A549 (cell line): ENCODE measurements at regions not wholly inside any gene's neighbourhood (a gene's known extent, or its start where the extent isn't known, plus 50 kb on each side); places are given as distances from the start of the nearest gene placed in this dataset.

Experiments used
- ATAC-seq, 2 experiments: fragments of 200-7000 bp in 1 of 2; fragments of >200 bp in 1 of 2; cut with Nextera tagmentation in 1 of 2; cut with Tn5 transposase in 1 of 2; 3 replicates each; pipeline versions ENCODE4 v1.8.0 to v1.9.1; 2018 to 2020; ENCODE audit warnings: mild to moderate bottlenecking in 1 of 2, moderate library complexity in 1 of 2
- CTCF ChIA-PET: fragments of 300-600 bp; sonication (Branson Sonifier 250); formaldehyde crosslinking; extraction: SDS; loops from one replicate; lab custom pipeline; 2021; ENCODE audit warnings: antibody characterized with exemption, inconsistent platforms; lab: Yijun Ruan, JAX
- POLR2A ChIA-PET: fragments of 350-600 bp; formaldehyde crosslinking; extraction: SDS; loops from one replicate; lab custom pipeline; 2021; ENCODE audit warnings: antibody characterized with exemption, inconsistent platforms; lab: Yijun Ruan, JAX
- DNase-seq, 2 experiments: peaks; one replicate each; pipeline versions ENCODE4 v3.0.0 to v3.0.0-alpha.2; 2011 to 2016; ENCODE audit warnings: low read depth in 1 of 2, low spot score in 1 of 2
- FAIRE-seq: peaks from 2 replicates; lab custom pipeline; 2011; peaks lifted over from hg19 to GRCh38; lab: Jason Lieb, UNC
- H3K27ac ChIP-seq, 2 experiments: fragments of >200 bp; sonication (Bioruptor Twin); formaldehyde crosslinking; 3 replicates each; pipeline ENCODE4 v1.5.1; 2016 to 2017
- H3K4me1 ChIP-seq: fragments of >200 bp; sonication (Bioruptor Twin); formaldehyde crosslinking; 3 replicates; pipeline ENCODE4 v1.6.1; 2016
- H3K4me2 ChIP-seq: fragments of >200 bp; sonication (Bioruptor Twin); formaldehyde crosslinking; 3 replicates; pipeline ENCODE4 v1.6.1; 2016
- H3K4me3 ChIP-seq: fragments of >200 bp; sonication (Bioruptor Twin); formaldehyde crosslinking; 3 replicates; pipeline ENCODE4 v1.5.1; 2016
- H3K9me3 ChIP-seq: fragments of >200 bp; sonication (Bioruptor Twin); formaldehyde crosslinking; 3 replicates; pipeline ENCODE4 v1.6.1; 2016
- BHLHE40 ChIP-seq: IDR thresholded peaks from 2 replicates; pipeline ENCODE4 v1.6.1; 2012; ENCODE audit warnings: low read depth, low read length, inconsistent platforms
- CBX8 ChIP-seq: fragments of 200-600 bp; sonication (generic); IDR thresholded peaks from 2 replicates; pipeline ENCODE4 v1.6.1; 2016
- CHD4 ChIP-seq: fragments of 200-600 bp; sonication (generic); IDR thresholded peaks from 2 replicates; pipeline ENCODE4 v1.6.1; 2016; ENCODE audit warnings: antibody characterized with exemption, mild to moderate bottlenecking, borderline replicate concordance
- ELK1 ChIP-seq: fragments of 150-350 bp; IDR thresholded peaks from 2 replicates; pipeline ENCODE4 v1.6.1; 2014; ENCODE audit warnings: low read depth, mild to moderate bottlenecking, low read length
- ESRRA ChIP-seq: fragments of 150-350 bp; IDR thresholded peaks from 2 replicates; pipeline ENCODE4 v1.6.1; 2014; ENCODE audit warnings: mild to moderate bottlenecking, low read length, borderline replicate concordance
- GATA3 ChIP-seq: IDR thresholded peaks from 2 replicates; pipeline ENCODE4 v1.6.1; 2012; ENCODE audit warnings: borderline replicate concordance
- HOXB5 ChIP-seq: fragments of 250-450 bp; sonication (Bioruptor Pico); IDR thresholded peaks from 2 replicates; pipeline ENCODE4 v1.5.0; 2020; ENCODE audit warnings: mild to moderate bottlenecking, moderate library complexity
- JUNB ChIP-seq: fragments of >200 bp; sonication (Bioruptor Twin); formaldehyde crosslinking; IDR thresholded peaks from 2 replicates; pipeline ENCODE4 v1.6.1; 2016
- MAFK ChIP-seq: fragments of 450-650 bp; IDR thresholded peaks from 2 replicates; pipeline ENCODE4 v1.6.1; 2014; ENCODE audit not compliant: partially characterized antibody
- MAZ ChIP-seq: fragments of 150-350 bp; IDR thresholded peaks from 2 replicates; pipeline ENCODE4 v1.6.1; 2014; ENCODE audit warnings: antibody characterized with exemption, low read depth, low read length, borderline replicate concordance
- MYC ChIP-seq: IDR thresholded peaks from 2 replicates; pipeline ENCODE4 v1.6.1; 2012; ENCODE audit warnings: mild to moderate bottlenecking, inconsistent platforms, low read length, improper control_type of control experiment, borderline replicate concordance
- RAD21 ChIP-seq, 2 experiments: fragments of >200 bp in 1 of 2; sonication (Bioruptor Twin) in 1 of 2; formaldehyde crosslinking in 1 of 2; IDR thresholded peaks in 1 of 2; conservative IDR thresholded peaks in 1 of 2; 2 replicates in 1 of 2; 3 replicates in 1 of 2; pipeline ENCODE4 v1.6.1; 2012 to 2018; ENCODE audit warnings: inconsistent platforms in 1 of 2
- RARB ChIP-seq: fragments of 250-450 bp; sonication (Bioruptor Pico); IDR thresholded peaks from 2 replicates; pipeline ENCODE4 v1.8.0; 2021; ENCODE audit warnings: mild to moderate bottlenecking, moderate library complexity
- SMC3 ChIP-seq: fragments of >200 bp; sonication (Bioruptor Twin); formaldehyde crosslinking; IDR thresholded peaks from 3 replicates; pipeline ENCODE4 v1.6.1; 2018; ENCODE audit warnings: inconsistent platforms
- WGBS: methylation state at CpG from one replicate; pipeline ENCODE4 v1.1.6; 2017; ENCODE audit errors: missing lambda C conversion rate; 5-methylcytosine and 5-hydroxymethylcytosine counted together
- TF ChIP-seq, protein P1 (sequence below): fragments of >200 bp; sonication (Bioruptor Twin); formaldehyde crosslinking; IDR thresholded peaks from 3 replicates; pipeline ENCODE4 v1.5.1; 2016
- TF ChIP-seq, protein P2 (sequence below): fragments of 200-600 bp; sonication (generic); IDR thresholded peaks from 2 replicates; pipeline ENCODE4 v1.6.1; 2016; ENCODE audit warnings: antibody characterized with exemption, mild to moderate bottlenecking, moderate library complexity

GRCh38 chr5:10866913-10867312, 105.9 kb upstream of the DAP start:
- POLR2A ChIA-PET, result no interaction called here
- no peak for TF ChIP-seq MYC
- TF ChIP-seq RAD21 (conservative IDR thresholded peaks at IDR 0.05 in 1 of 2, IDR thresholded peaks at IDR 0.05 in 1 of 2), result peak in 1 of 2 experiments; percentile 25; a peak in 1 of 5 replicates
- TF ChIP-seq, protein P1, sequence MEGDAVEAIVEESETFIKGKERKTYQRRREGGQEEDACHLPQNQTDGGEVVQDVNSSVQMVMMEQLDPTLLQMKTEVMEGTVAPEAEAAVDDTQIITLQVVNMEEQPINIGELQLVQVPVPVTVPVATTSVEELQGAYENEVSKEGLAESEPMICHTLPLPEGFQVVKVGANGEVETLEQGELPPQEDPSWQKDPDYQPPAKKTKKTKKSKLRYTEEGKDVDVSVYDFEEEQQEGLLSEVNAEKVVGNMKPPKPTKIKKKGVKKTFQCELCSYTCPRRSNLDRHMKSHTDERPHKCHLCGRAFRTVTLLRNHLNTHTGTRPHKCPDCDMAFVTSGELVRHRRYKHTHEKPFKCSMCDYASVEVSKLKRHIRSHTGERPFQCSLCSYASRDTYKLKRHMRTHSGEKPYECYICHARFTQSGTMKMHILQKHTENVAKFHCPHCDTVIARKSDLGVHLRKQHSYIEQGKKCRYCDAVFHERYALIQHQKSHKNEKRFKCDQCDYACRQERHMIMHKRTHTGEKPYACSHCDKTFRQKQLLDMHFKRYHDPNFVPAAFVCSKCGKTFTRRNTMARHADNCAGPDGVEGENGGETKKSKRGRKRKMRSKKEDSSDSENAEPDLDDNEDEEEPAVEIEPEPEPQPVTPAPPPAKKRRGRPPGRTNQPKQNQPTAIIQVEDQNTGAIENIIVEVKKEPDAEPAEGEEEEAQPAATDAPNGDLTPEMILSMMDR, result peak; percentile 6; the same call in 1 of the 3 replicates
- Histone ChIP-seq H3K4me1 (no peaks in the 10 kb centered on the region), H3K4me3 (no peak overlapping the region), H3K4me2 (no peak overlapping the region), H3K9me3 (no peaks in the 10 kb centered on the region), H3K27ac (no peak overlapping the region)
- DNase-seq (no peak), FAIRE-seq (no peak), ATAC-seq (no peak; a peak in 1 of 6 replicates)
- CTCF ChIA-PET, result interaction anchor here (0.6 to 1.9 kb wide), 5 partner anchors 10 to 184 kb away, joined by 3 to 7 read pairs (median 3); no protein-coding TSS in a partner anchor
- WGBS, result 12% methylated on average over 4 of the region's 4 CpGs

DNA sequence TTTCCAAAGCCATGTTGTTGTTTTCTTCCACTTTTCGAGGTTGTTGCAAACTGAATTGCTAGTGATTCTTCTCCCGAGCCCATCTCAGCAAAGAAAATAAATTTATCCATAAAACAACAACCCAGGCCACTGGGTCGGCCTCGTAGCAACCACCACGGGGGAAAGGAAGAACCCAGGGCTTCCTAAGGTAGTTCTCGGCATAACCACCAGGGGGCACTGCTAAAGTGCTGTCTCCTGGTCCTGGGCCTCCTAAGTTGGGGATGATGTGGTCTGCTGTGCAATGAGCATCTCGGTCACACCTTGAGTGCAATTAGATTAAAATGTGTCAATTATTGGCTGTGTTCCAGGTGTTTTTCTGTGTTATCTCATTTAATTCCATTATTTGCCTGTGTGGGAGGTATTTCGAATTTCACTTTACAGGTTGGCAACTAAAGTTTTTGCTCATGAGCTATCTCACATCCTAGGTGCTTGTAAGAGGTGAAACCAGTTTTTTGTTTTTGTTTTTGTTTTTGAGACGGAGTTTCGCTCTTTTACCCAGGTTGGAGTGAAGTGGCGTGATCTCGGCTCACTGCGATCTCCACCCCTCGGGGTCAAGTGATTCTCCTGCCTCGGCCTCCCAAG, 102.8 kb upstream of the DAP start:
- no peak overlapping the region for H3K4me3 ChIP-seq

DNA sequence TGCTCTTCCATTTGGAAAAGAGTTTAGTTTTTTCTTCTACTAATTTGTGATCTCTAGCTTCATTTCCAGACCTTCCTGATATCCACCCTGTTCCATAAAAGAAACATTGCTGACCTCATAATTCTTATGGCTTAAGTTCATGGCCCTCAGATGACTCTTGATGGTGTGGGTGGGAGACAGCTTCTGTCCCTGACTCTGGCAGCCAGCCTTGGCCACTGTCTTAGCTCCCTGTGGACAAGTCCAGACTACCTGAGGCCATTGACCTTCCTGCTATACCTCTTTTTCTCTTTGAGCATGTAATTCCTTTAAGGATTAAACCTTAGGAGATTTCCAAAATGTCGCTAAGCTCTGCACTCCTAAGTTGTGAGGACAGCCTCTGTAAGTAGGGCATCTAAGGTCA, 101.1 kb upstream of the DAP start:
- H3K9me3 ChIP-seq, result no peaks in the 10 kb centered on the region
- ATAC-seq, result no peak
- H3K27ac ChIP-seq, result no peak overlapping the region
- H3K4me1 ChIP-seq, result no peaks in the 10 kb centered on the region
- POLR2A ChIA-PET, result no interaction called here
- CTCF ChIA-PET, result no interaction called here
- no peak overlapping the region for H3K4me3 ChIP-seq
- DNase-seq, result no peak
- WGBS, result 19% methylated on average over 1 of the region's 1 CpG
- no peak overlapping the region for H3K4me2 ChIP-seq
- no peak for FAIRE-seq
- no peak for TF ChIP-seq GATA3
- TF ChIP-seq JUNB, result no peak
- no peak for TF ChIP-seq CBX8
- TF ChIP-seq, protein P2, sequence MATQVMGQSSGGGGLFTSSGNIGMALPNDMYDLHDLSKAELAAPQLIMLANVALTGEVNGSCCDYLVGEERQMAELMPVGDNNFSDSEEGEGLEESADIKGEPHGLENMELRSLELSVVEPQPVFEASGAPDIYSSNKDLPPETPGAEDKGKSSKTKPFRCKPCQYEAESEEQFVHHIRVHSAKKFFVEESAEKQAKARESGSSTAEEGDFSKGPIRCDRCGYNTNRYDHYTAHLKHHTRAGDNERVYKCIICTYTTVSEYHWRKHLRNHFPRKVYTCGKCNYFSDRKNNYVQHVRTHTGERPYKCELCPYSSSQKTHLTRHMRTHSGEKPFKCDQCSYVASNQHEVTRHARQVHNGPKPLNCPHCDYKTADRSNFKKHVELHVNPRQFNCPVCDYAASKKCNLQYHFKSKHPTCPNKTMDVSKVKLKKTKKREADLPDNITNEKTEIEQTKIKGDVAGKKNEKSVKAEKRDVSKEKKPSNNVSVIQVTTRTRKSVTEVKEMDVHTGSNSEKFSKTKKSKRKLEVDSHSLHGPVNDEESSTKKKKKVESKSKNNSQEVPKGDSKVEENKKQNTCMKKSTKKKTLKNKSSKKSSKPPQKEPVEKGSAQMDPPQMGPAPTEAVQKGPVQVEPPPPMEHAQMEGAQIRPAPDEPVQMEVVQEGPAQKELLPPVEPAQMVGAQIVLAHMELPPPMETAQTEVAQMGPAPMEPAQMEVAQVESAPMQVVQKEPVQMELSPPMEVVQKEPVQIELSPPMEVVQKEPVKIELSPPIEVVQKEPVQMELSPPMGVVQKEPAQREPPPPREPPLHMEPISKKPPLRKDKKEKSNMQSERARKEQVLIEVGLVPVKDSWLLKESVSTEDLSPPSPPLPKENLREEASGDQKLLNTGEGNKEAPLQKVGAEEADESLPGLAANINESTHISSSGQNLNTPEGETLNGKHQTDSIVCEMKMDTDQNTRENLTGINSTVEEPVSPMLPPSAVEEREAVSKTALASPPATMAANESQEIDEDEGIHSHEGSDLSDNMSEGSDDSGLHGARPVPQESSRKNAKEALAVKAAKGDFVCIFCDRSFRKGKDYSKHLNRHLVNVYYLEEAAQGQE, result no peak
- no peak for TF ChIP-seq ESRRA
- no peak for TF ChIP-seq BHLHE40
- no peak for TF ChIP-seq ELK1
- TF ChIP-seq MAFK, result no peak

More for the DNA sequence above, 102.8 kb upstream of the DAP start:
- ATAC-seq (peak; percentile 72 to 88; a peak in 5 of 6 replicates), DNase-seq (peak; percentile 56 to 75), FAIRE-seq (no peak)
- H3K27ac ChIP-seq, result no peak overlapping the region
- no peak overlapping the region for H3K4me2 ChIP-seq
- WGBS, result 42% methylated on average over 15 of the region's 15 CpGs
- TF ChIP-seq, protein P2, result no peak
- no peak for TF ChIP-seq MAZ
- TF ChIP-seq RARB (CRISPR knock-in tag), result no peak
- TF ChIP-seq, protein P1, result peak; percentile 63
- no peak for TF ChIP-seq CHD4
- TF ChIP-seq ESRRA, result no peak
- TF ChIP-seq HOXB5 (CRISPR knock-in tag), result no peak
- TF ChIP-seq SMC3, result peak; percentile 63
- TF ChIP-seq RAD21 (conservative IDR thresholded peaks at IDR 0.05 in 1 of 2, IDR thresholded peaks at IDR 0.05 in 1 of 2), result peak; percentile 49 to 54
- no peaks in the 10 kb centered on the region for H3K4me1 ChIP-seq
- CTCF ChIA-PET, result interaction anchor here (0.7 to 1.4 kb wide), 5 partner anchors 10 to 406 kb away, joined by 3 to 6 read pairs (median 3); no protein-coding TSS in a partner anchor
- H3K9me3 ChIP-seq, result no peaks in the 10 kb centered on the region
- POLR2A ChIA-PET, result no interaction called here
